Lower lobe of right lung (tissue), 2 donors: ENCODE measurements at regions not wholly inside any gene's neighbourhood (a gene's known extent, or its start where the extent isn't known, plus 50 kb on each side); places are given as distances from the start of the nearest gene placed in this dataset.

Source experiments
- ATAC-seq, 2 donors: fragments of 200-7000 bp; cut with Tn5 transposase; one replicate each; pipeline ENCODE4 v1.9.1; 2020 to 2022; ENCODE audit warnings: mild to moderate bottlenecking in 2 of 2, moderate library complexity in 2 of 2
- DNase-seq: peaks from one replicate; pipeline ENCODE4 v3.0.0-alpha.2; 2020
- H3K27ac ChIP-seq: fragments of 200-600 bp; one replicate; pipeline ENCODE4 v1.8.0; 2022
- H3K27me3 ChIP-seq: fragments of 200-600 bp; one replicate; pipeline ENCODE4 v1.8.0; 2022; ENCODE audit warnings: low read depth
- H3K36me3 ChIP-seq: fragments of 200-600 bp; one replicate; pipeline ENCODE4 v1.8.0; 2022; ENCODE audit warnings: mild to moderate bottlenecking
- H3K4me1 ChIP-seq: fragments of 200-600 bp; one replicate; pipeline ENCODE4 v1.8.0; 2022
- H3K4me3 ChIP-seq: fragments of 200-600 bp; one replicate; pipeline ENCODE4 v1.8.0; 2022; ENCODE audit warnings: mild to moderate bottlenecking
- H3K9me3 ChIP-seq: fragments of 200-600 bp; one replicate; pipeline ENCODE4 v1.8.0; 2022
- intact Hi-C: fragments of 100-400 bp; cut with DNase I; formaldehyde crosslinking; loops from one replicate; pipeline ENCODE4 v1.11.0; 2022
- TF ChIP-seq, protein P1 (sequence below): fragments of 200-600 bp; IDR thresholded peaks from one replicate; pipeline ENCODE4 v1.8.0; 2022; ENCODE audit warnings: antibody characterized with exemption, mild to moderate bottlenecking
- donor health status: DM: no; HTN: yes; CAD: no; lungs with severe emphysema.

DNA sequence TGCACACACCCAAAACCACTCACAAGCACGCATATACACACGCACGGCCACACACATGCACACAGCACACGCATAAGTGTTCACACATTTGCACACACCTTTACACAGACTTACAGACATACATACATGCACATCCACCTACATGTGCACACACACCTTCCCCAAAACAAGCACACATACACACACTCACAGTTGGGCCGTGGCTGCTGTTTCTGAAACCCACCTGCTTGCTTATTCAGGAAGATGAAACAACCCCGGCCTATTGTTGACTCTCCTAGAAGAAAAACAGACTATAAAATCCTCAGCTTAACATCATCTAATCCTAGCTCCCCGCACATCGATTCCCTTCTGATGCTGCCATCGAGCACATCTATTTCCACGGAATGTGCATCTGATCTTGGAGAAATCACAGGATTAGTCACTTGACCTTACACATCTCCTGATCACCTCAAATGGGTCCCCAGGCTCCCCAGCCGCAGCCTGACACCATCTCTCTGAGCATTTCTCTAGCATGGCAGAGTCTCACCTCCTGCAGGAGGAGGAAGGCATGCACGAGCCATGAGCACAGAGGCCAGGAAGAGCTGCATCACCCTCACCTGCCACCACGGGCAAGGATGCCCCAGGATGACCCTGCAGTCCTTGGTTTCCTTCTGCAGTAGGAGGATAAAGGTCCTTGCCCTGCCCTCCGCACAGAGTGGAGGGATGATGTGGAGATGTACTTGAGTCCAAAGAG, 105.8 kb upstream of the CDH5 start:
- DNase-seq, result no peak
- no peak overlapping the region for H3K4me3 ChIP-seq
- TF ChIP-seq, protein P1, sequence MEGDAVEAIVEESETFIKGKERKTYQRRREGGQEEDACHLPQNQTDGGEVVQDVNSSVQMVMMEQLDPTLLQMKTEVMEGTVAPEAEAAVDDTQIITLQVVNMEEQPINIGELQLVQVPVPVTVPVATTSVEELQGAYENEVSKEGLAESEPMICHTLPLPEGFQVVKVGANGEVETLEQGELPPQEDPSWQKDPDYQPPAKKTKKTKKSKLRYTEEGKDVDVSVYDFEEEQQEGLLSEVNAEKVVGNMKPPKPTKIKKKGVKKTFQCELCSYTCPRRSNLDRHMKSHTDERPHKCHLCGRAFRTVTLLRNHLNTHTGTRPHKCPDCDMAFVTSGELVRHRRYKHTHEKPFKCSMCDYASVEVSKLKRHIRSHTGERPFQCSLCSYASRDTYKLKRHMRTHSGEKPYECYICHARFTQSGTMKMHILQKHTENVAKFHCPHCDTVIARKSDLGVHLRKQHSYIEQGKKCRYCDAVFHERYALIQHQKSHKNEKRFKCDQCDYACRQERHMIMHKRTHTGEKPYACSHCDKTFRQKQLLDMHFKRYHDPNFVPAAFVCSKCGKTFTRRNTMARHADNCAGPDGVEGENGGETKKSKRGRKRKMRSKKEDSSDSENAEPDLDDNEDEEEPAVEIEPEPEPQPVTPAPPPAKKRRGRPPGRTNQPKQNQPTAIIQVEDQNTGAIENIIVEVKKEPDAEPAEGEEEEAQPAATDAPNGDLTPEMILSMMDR, result no peak
- peaks cover 1% of the 10 kb centered on the region for H3K27me3 ChIP-seq
- no peak for ATAC-seq
- no peak overlapping the region for H3K27ac ChIP-seq
- H3K36me3 ChIP-seq, result no peaks in the 10 kb centered on the region
- intact Hi-C loops, result no loop called here
- H3K4me1 ChIP-seq, result peaks cover 14% of the 10 kb centered on the region
- H3K9me3 ChIP-seq, result no peaks in the 10 kb centered on the region

DNA sequence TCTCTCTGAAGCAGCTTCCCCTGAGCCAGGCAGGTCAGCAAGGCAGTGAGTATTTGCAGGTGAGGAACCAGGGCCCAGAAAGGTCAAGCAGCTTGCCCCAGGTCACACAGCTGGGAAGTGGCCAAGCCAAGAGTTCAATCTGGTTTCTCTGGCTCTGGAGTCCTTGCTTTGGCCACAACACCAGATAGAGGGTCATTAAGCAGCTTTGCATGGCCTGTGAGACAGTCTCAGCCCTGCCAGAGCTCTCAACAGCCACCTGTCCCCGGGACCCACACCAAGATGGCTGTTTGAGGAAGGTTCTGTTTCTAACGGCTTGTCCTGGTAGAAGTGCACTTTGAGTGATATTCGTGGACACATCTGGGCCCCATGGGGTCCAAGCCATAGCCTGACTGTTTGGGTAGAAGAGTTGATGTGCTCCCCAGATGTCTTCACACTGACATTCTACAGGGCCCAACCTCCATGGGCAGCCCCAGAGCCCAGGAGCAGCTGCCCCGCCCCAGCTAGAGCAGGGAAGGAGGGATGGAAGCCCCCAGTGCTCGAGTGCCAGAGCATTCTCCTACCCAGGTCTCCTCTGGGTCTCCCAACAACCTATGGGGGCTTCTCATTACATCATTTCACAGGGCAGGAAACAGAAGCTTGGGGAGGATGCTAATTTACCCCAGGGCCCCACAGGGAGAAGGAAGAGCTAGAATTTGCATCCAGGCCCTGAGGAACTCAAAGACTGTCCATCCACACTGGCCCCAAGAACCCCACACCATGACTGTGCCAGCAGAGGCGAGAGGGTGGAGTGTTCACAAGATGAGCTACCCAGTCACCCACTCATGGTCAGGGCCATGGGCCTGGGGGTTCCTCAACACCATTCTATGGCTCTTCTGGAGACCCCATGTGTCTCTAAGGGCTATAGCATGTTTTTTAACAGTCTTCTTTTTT, 107.3 kb upstream of the CDH5 start:
- no peak for ATAC-seq
- intact Hi-C loops, result no loop called here
- H3K27ac ChIP-seq, result no peak overlapping the region
- H3K27me3 ChIP-seq, result peaks cover 2% of the 10 kb centered on the region
- TF ChIP-seq, protein P1, result no peak
- H3K36me3 ChIP-seq, result no peaks in the 10 kb centered on the region
- no peaks in the 10 kb centered on the region for H3K9me3 ChIP-seq
- no peak for DNase-seq
- peaks cover 12% of the 10 kb centered on the region for H3K4me1 ChIP-seq
- H3K4me3 ChIP-seq, result no peak overlapping the region

DNA sequence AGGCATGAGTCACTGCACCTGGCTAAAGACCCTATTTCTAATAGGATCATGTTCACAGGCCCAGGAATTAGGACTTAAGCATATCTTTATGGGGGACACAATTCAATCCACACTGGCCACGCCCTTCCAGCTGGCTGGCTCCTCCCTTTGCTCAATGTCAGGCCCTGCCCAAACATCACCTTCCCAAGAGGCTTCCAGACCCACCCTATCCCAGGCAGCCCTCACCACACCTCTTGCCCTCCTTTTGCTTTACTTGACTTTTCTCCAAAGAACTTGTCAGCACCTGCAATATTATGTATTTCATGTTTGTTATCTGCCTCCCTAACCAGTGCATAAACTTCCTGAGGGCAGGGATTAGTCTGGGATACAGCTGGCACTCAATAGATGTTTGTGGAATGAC, 109.6 kb upstream of the CDH5 start:
- Histone ChIP-seq H3K27ac (no peak overlapping the region), H3K4me1 (no peaks in the 10 kb centered on the region), H3K4me3 (no peak overlapping the region), H3K36me3 (no peaks in the 10 kb centered on the region), H3K27me3 (peaks cover 2% of the 10 kb centered on the region), H3K9me3 (no peaks in the 10 kb centered on the region)
- ATAC-seq (no peak), DNase-seq (no peak)
- TF ChIP-seq, protein P1, result no peak
- intact Hi-C loops, result no loop called here

DNA sequence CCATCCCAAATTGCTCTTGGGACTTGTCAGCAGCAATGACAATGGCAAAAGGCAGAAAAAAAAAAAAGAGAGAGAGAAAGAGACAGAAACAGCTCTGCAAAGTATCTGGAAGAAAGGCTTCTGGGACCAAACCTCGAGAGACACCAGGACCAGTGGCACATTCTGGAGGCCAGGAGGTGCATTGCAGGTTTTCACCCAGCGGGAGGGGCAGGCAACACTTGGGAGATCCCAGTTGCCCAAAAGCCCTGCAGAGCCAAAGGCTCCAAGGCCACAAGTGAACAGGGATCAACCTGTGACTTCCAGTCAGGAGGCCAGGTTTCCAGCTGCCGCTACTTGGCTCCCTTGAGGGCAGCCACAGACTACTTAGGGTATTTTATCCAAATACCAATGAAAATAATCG, 110.8 kb upstream of the CDH5 start:
- DNase-seq, result no peak
- intact Hi-C loops, result no loop called here
- no peak for ATAC-seq

DNA sequence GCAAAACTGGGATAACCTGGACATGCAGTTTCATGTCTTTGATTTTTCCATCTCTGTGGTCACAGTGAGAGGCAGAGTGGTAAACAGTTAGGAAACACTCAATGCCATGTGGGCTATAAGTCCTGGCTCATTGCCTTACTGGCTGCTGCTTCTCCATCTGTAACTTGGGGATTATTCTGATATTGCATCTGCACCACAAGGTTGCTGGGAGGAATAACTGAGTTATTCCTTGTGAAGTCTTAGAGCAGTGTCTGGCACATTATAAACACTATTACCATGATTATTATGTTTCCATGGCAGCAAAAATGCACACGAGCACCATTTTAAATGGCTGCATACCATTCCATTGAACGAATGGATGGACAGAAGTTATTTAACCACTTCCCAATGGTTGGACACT, 111.7 kb upstream of the CDH5 start:
- TF ChIP-seq, protein P1, result no peak
- no peak overlapping the region for H3K27ac ChIP-seq
- DNase-seq (no peak), ATAC-seq (no peak)
- H3K27me3 ChIP-seq, result peaks cover 2% of the 10 kb centered on the region
- H3K9me3 ChIP-seq, result no peaks in the 10 kb centered on the region
- no peak overlapping the region for H3K4me3 ChIP-seq
- intact Hi-C loops, result no loop called here
- no peaks in the 10 kb centered on the region for H3K36me3 ChIP-seq
- no peaks in the 10 kb centered on the region for H3K4me1 ChIP-seq

More for the DNA sequence above, 110.8 kb upstream of the CDH5 start:
- TF ChIP-seq, protein P1, result no peak
- H3K36me3 ChIP-seq, result no peaks in the 10 kb centered on the region
- H3K27ac ChIP-seq, result no peak overlapping the region
- H3K4me1 ChIP-seq, result no peaks in the 10 kb centered on the region
- no peak overlapping the region for H3K4me3 ChIP-seq
- peaks cover 2% of the 10 kb centered on the region for H3K27me3 ChIP-seq
- no peaks in the 10 kb centered on the region for H3K9me3 ChIP-seq
